Islet precursor cell (in vitro differentiated cells): ENCODE measurements at regions not wholly inside any gene's neighbourhood (a gene's known extent, or its start where the extent isn't known, plus 50 kb on each side); places are given as distances from the start of the nearest gene placed in this dataset.
"Not testable (repeated sequence)": the region's sequence is repeated elsewhere in the genome, so short reads cannot be mapped to it uniquely, and the experiment has no call there.

Experiments
- DNase-seq: peaks from one replicate; pipeline ENCODE4 v3.0.0-alpha.2; 2018

GRCh38 chr6:67735623-67736022 lies 899.5 kb upstream of the ADGRB3 start:
- no peak for DNase-seq

- DNase-seq: no peak
Observed at GRCh38 chr6:67722861-67723261, 912.2 kb upstream of the ADGRB3 start.

- DNase-seq: no peak
Observed at GRCh38 chr6:67717281-67717680, 917.8 kb upstream of the ADGRB3 start.

- DNase-seq: no peak
Observed at GRCh38 chr6:67706388-67706787, 928.7 kb upstream of the ADGRB3 start.

- no peak for DNase-seq
Observed at GRCh38 chr6:67698534-67698933, 936.5 kb upstream of the ADGRB3 start.

- no peak for DNase-seq
Observed at GRCh38 chr6:67694127-67694526, 941.0 kb upstream of the ADGRB3 start.

- no peak for DNase-seq
Observed at GRCh38 chr6:67689329-67689728, 945.8 kb upstream of the ADGRB3 start.

- DNase-seq: no peak
Observed at GRCh38 chr6:67687396-67687795, 947.7 kb upstream of the ADGRB3 start.

GRCh38 chr6:67686225-67686624 lies 948.9 kb upstream of the ADGRB3 start:
- not testable (repeated sequence) for DNase-seq

- DNase-seq: peak; percentile 45
Observed at GRCh38 chr6:67683960-67684359, 951.1 kb upstream of the ADGRB3 start.

- DNase-seq: no peak
Observed at GRCh38 chr6:67680297-67680932, 954.7 kb upstream of the ADGRB3 start.

- no peak for DNase-seq
Observed at GRCh38 chr6:67679566-67680296, 955.4 kb upstream of the ADGRB3 start.

- DNase-seq: no peak
Observed at GRCh38 chr6:67676892-67677291, 958.2 kb upstream of the ADGRB3 start.

- DNase-seq: no peak
Observed at GRCh38 chr6:67667637-67668422, 967.3 kb upstream of the ADGRB3 start.

GRCh38 chr6:67666177-67666964 lies 968.7 kb upstream of the ADGRB3 start:
- no peak for DNase-seq

- no peak for DNase-seq
Observed at GRCh38 chr6:67664942-67665341, 970.1 kb upstream of the ADGRB3 start.

- DNase-seq: peak; percentile 43
Observed at GRCh38 chr6:67663105-67663895, 971.8 kb upstream of the ADGRB3 start.

GRCh38 chr6:67653561-67653960 lies 981.5 kb upstream of the ADGRB3 start:
- no peak for DNase-seq

GRCh38 chr6:67646550-67646949 lies 988.5 kb upstream of the ADGRB3 start:
- no peak for DNase-seq

GRCh38 chr6:67643281-67643680 lies 991.8 kb upstream of the ADGRB3 start:
- no peak for DNase-seq

- DNase-seq: no peak
Observed at GRCh38 chr6:67642582-67642981, 992.5 kb upstream of the ADGRB3 start.

GRCh38 chr6:67640484-67640883 lies 994.6 kb upstream of the ADGRB3 start:
- DNase-seq: no peak
